GM21381 (cell line): ENCODE measurements at regions not wholly inside any gene's neighbourhood (a gene's known extent, or its start where the extent isn't known, plus 50 kb on each side); places are given as distances from the start of the nearest gene placed in this dataset.
"Not testable (repeated sequence)": the region's sequence is repeated elsewhere in the genome, so short reads cannot be mapped to it uniquely, and the experiment has no call there.

Source experiments
- ATAC-seq: cut with Tn5 transposase; IDR thresholded peaks from one replicate; pipeline ENCODE4 v1.9.1; 2021; ENCODE audit warnings: mild to moderate bottlenecking, moderate library complexity; ENCODE audit not compliant: unreplicated experiment

DNA sequence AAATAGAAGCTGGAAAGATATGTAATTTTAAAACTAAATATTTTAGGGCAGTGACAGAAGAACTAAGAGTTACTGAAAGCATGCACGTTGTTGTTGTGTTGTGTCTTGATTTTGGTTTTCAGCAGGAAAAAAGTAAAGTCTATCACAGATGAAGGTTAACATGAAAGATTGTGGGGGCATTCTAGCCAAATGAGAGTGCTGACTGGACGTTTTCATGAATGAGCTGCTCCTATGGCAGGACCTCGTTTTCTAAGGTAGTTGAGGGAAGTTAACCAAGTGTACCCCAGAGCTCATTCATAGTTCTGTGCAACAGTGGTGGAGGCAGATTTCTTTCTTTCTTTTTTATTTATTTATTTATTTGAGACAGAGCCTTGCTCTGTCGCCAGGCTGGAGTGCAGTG, 194.6 kb upstream of the IRS2 start:
- no peak for ATAC-seq

DNA sequence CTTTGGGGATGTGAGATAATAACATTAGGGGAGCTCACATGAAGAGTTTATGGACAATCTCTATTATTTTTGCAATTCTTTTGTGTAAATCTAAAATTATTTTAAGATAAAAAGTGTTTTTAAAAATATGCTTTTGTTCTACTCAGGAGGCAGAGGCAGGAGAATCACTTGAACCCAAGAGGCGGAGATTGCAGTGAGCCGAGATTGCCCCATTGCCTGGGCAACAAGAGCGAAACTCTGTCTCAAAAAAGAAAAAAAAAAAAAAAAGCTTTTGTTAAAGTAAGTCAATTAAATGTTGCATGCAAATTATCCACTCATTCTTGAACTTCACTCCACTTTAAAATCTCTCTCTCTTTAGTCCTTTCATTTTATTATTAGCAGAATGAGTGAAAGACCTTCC, 193.3 kb upstream of the IRS2 start:
- ATAC-seq = not testable (repeated sequence)

DNA sequence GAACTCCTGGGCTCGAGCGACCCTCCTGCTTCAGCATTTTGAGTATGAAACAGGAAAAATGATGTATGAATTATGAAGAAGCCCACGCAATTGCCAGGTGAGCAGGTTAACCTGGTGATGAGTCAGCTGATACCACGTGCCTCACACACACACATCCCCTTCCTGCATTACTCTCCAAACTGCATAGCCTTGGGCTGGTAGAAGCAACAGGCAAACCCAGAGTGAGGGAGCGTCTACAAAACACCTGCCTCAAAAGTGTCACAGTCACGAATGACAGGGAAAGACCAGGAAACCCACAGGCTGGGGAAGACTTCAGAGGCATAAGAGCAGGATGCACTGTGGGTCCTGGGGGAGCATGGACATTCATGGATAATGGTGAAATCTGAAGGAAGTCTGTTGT, 192.8 kb upstream of the IRS2 start:
- no peak for ATAC-seq

DNA sequence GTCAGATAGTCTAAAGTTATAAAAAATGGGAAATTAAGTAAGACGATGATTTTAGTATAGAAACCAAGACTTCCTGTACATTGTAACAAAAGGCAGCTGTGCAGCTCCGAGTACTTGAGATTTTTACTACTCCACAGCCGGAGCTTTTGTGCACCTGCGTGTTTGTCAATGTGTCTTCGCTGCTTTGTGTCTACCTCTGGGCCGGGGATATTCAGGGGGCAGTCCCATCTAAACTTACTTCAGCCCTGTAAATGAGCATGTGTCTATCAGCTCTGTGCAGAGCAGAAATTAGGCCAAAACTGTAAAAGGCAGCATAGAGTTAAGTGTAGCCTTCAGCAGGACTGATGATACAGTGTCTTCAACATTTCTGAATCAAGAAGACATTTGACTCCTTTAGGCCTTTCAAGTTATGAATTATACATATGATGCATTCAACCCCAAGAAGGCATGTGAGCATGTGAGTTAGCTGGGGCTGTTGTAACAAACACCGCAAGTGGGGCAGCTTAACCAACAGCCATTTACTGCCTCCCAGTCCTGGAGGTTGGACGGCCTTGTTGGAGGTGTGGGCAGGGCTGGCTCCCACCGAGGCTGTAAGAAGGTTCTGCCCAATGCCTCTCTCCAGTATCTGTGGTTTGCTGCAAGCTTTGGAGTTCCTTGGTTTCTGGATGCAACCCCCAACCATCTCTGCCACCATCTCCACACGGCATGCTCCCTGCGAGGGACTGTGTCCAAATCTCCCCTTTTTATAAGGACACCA, 191.0 kb upstream of the IRS2 start:
- no peak for ATAC-seq

DNA sequence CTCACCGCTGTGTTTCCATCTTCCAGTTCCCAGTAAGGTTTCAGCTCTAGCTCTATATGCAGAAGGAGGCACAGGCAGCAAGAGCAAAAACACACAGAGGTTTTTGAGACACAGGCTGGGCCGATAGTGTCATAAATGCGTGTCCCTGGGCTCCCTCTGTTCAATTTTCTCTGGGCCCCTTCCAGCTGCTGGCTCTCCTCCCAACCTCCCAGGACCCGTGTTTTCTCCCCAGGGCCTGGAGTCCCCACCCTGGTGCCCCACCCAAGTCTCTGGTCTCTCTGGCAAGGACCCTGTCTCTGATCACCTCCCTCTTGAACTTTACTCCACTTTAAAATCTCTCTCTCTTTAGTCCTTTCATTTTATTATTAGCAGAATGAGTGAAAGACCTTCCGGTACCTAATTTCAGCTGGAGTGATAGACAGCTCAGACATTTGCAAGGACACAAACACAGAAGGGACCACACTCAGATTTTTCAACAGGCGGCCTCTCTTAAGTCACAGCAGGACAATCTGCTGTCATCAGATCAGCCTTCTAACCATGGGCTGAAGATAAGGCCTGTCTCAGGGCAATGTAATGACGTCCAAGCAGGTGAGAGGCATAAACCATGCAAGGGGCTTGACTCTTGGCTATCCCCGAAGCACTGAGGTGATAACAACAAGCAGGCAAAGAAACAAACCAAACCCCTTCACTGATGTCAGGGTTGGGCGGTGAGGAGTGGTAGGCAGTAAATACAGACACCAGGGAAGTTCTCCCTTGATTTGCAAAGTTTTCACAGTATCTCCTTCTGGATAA, 190.0 kb upstream of the IRS2 start:
- ATAC-seq = no peak

DNA sequence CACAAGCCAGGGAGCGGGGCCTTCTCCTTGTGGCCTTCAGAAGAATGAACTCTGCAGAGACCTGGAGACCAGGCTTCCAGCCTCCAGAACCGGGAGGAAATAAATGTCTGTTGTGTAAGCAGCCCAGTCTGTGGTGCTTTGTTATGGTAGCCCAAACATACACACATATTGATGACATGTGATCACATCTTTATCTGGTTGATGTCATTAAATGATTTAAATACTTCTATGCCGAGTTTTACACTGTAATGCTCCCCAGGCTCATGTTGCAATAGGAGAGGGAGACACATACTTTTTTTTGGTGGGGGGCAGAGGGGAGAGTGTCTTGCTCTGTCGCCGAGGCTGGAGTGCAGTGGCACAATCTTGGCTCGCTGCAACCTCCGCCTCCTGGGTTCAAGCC, 188.0 kb upstream of the IRS2 start:
- ATAC-seq = no peak

DNA sequence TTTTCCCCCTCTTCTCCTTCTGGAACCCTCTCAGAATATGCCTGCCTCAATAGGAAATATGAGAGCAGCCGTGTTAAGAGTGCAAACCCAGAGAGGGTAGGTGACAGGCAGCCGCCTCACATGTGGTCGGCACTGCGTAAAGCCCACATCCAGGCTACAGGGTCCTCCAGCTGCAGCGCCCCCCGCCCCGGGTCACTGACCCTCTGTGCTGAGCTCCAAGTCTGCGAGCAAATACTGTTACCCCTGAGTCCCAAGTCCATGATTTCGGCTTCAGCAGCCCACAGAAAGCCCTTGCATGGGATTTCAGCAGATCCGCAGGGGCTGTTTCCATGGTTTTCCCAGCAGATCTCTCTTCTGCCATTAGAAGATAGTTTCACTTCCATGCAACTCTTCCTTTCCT, 186.9 kb upstream of the IRS2 start:
- ATAC-seq = no peak

DNA sequence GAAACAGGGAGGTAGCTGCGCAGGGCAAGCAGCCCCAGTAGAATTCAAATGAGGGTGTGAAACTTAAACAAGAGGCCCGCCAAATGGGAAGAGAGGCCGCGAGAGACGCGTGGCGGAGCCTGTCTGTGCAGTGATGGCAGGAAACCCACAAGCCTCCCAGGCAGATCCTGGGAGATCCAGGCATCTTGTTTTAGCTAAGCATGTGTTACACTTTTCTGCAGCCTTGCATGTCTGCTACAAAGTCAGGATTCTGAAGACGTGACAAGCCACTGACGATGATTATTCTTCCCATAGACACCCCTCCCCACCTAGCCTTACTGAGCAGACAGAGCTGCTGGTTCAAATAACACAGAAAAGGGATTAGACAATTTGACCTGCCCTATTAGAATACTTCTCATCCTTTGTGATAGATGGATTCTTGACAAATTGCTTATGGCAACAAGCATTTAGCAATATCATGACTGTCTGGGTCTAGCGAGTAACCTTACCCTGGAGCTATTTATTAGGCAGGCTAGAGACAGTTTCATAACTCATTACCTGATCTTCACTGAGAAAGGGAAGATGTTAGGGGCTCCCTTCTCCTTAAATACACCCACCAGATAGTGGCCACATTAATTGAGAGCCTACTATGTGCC, 185.2 kb upstream of the IRS2 start:
- no peak for ATAC-seq

DNA sequence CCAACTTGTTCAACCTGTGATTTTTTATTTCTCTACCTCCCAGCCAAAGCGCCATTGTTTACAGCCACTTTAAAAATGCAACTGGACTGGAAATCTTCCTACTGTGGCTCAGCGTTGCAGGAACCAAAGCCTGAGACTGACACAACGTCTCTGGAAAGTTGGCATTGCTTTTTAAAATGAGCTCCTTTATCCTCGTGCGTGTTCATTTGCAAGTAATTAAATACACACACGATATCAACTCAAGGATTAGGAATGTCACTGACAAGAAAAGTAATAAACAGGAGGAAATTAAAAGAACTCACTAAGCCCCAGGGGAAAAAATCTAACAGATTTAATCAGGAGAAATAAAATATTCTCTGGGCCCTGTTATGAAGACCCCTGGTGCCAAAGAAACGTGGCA, 184.6 kb upstream of the IRS2 start:
- no peak for ATAC-seq

DNA sequence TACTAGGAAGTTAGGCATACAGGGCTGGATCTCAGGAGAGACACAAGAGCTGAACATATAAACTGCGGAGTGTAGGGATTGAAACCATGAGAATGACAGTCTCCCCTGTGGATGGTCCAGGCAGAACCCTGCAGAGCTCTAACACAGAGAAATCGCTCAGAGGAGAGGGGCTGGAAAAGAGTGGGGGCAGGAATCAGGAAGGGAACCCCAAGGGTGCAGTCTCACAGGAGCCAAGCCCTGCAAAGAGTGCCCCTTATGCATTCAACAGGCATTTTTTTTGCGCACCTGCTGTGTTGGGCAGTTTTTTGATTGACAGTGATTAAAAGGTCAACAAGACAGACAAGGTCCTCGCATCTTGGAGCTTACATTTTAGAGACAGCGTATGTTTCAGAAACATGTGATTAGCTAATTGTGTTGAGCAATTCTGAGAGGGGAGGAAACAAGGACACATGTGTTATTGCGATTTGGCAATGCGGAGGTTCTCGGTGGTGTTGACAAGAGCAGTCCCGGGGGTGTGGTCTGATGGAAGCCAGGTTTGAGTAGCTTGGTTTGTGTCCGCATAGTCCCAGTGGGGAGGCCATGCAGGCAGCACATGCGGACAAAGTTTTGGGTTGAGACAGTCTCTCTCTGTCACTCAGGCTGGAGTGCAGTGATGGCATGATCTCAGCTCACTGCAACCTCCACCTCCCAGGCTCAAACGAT, 182.6 kb upstream of the IRS2 start:
- no peak for ATAC-seq

DNA sequence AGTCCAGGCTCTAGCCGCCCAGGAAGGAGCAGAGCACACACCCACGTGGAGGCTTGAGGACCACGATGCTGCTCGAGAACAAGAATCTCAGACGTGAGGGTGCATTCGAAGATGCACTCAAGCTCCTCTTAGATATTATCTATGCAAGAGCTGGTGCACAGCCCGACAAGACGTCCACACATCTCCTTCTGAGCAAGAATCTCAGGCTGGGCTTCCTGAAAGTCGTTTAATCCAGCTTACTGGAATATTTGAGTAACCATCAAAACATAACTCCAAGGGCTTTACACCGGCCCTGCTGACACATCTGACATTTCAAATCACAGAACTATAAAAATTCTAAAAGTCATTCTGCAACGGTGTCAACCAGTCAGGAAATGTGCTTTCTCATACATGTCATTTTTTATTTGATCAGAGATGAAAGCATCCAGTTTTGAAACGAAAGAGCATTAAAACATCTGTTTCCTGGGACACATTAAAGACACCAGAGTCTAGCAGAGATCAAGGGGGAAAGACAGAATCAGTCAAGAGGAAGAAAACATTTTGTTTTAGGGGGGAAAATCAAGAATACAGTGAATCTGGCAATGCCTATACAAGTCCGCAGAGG, 177.7 kb upstream of the IRS2 start:
- ATAC-seq = no peak

DNA sequence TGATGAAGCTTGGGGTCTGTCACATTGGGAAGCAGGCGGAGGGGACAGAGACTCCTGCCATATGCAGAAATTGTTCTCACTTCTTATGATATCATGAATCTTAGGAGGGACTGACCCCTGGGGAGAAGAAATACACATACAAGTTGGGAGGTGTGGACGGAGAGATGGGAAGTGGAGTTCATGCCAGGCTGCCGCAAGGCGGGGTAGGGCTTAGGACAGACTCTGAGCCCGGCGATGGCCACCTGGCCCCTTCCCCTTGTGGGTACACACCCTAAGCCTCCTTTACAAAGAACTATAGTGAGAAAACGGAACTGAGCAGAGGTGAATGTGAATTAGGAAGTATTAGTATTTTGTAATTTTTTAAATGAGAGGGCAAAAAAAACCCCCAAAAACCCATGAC, 177.0 kb upstream of the IRS2 start:
- no peak for ATAC-seq

DNA sequence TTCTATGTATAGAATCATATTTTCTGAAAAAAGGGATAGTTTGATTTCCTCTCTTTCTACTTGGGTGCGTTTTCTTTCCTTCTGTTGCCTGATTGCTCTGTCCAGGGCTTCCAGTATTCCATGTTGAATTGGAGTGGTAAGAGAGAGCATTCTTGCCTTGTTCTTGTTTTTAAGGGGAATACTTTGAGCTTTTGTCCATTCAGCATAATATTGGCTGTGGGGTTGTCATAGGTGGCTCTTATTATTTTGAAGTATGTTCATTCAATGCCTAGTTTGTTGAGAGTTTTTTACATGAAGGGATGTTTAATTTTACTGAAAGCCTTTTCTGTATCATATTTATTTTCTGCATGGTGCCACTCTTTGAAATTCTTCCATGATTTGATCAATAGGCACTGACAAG, 173.5 kb upstream of the IRS2 start:
- no peak for ATAC-seq

DNA sequence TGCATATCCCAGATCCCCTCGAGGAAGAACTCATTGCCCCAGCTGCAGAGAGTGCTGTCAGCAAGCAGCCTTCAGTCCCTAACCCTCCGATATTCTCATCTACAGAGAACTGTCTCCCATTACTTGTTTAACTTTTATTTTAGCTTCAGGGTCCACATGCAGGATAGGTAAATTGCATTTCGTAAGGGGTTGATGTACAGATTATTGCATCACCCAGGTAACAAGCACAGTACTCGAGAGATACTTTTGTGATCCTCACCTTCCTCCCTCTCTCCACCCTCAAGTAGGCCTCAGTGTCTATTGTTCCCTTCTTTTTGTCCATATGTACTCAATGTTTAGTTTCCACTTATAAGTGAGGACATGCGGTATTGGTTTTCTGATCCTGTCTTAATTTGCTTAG, 171.5 kb upstream of the IRS2 start:
- no peak for ATAC-seq

DNA sequence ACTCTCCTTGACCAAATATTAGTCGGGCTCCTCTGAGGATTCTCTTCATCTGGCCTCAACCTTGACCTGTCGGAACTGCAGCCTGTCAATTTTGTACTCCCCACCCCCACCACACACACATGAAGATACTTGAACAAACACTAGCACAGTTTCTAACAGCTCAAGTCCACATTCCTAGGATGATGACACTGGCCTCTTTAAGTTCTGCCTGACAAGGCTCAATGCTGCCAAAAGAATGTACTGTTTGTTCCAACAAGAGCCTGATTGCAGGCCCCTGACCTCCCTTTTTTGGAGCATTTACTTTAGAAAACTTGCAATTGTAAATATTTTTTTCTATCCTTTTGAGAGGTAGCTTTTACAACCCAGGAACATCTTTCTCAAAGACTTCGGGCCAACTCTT, 169.2 kb upstream of the IRS2 start:
- no peak for ATAC-seq

DNA sequence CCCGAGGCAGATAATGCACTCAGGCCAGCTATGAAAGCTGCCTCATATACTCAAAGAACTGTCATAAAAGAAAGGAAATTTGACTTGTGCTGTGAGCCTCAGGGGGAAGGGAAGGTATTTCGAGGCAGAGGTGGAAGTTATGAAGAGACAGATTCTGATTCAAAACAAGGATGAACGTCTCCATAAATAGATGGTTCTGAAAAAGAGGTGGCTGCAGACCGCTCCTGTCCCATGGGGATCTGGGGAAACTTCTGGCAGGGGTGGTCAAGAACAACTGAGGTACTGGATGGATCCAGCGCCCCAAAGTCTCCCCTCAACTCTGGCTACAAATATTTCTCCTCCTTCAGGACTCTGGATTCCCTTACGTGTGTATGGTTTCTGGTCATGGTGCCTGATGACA, 168.1 kb upstream of the IRS2 start:
- no peak for ATAC-seq

DNA sequence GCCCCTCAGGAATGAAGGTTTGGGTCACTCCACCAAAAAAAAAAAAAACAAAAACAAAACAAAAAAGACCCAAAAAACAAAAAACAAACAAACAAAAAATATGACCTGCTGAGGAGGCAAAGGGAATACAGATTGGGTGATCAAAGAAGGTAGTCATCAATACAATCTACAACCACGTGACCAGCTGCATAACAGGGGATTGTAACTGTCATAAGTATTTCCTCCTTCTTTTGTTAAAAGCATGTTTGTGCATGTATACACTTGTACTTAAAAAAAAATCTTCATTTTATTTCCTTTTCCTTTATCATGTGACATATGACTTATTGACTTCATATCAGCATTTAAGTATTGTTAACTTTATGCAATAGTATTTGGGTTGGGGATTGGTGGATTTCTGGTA, 165.1 kb upstream of the IRS2 start:
- ATAC-seq = no peak

DNA sequence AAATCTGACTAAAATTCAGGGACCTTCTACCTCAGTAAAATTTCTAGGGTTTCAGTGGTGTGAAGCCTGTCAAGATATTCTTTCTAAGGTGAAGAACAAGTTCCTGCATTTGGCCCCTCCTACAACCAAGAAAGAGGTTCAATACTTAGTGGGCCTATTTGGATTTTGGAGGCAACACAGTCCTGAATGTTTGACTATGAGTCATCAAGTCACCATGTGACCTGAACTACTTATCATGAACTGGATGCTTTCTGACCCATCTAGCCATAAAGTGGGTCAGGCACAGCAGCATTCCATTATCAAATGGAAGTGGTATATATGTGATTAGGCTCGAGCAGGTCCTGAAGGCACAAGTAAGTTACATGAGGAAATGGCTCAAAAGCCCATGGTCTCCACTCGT, 163.0 kb upstream of the IRS2 start:
- ATAC-seq = no peak

DNA sequence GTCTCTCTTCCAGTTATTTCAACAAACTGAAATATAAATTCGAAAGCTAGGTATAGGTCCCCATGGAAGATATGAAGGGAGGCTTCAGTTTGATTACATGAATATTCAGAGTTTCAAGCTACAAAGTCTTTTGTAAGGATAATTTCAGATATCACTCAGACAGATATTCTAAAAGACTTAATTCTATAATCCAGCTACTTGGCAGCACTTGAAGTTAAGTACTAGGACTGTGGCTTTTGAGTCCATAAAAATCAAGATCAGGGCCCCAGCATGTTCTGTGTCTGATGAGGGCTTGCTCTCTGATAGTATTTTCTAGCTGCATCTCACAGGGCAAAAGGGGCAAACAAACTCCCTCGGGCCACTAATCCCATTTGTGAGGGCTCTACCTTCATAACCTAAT, 160.6 kb upstream of the IRS2 start:
- no peak for ATAC-seq

DNA sequence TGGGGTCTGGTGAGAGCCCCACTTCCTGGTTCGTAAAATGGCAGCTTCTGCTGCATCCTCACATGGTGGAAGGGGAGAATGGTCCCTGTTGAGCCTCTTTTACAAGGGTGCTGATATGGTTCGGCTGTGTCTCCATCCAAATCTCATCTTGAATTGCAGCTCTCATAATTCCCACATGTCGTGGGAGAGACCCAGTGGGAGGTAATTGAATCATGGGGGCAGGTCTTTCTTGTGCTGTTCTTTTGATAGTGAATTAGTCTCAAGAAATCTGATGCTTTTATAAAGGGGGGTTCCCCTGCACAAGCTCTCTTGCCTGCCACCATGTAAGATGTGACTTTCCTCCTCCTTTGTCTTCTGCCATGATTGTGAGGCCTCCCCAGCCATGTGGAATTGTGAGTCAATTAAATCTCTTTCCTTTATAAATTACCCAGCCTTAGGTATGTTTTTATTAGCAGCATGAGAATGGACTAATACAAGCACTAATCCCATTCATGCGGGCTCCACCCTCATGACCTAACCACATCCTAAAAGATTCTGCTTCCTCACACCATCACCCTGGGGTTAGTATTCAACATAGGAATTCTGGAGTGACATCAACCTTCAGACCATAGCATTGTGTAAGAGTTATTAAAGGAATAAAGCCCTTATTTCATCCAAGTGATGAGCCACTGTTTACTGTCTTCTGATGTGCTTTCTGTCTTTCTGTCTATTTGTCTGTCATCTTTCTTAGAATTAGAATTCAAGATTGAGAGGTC, 159.0 kb upstream of the IRS2 start:
- no peak for ATAC-seq
